Caco-2 (cell line): ENCODE measurements at regions not wholly inside any gene's neighbourhood (a gene's known extent, or its start where the extent isn't known, plus 50 kb on each side); places are given as distances from the start of the nearest gene placed in this dataset.

Source experiments
- BruUV-seq: library from RNA; stranded (reverse); fragments of 400-500 nt; replicated peaks from 2 replicates; lab custom pipeline; 2021; lab: Mats Ljungman, UMichigan
- CTCF ChIA-PET: fragments of 300-600 bp; sonication (Branson Sonifier 250); formaldehyde crosslinking; loops from one replicate; lab custom pipeline; 2022; ENCODE audit warnings: antibody characterized with exemption; lab: Charles Lee
- POLR2A ChIA-PET: fragments of 300-600 bp; sonication (Branson Sonifier 250); formaldehyde crosslinking; loops from one replicate; lab custom pipeline; 2022; ENCODE audit warnings: antibody characterized with exemption; lab: Charles Lee
- DNase-seq, 2 experiments: peaks; one replicate each; pipeline versions ENCODE4 v3.0.0 to v3.0.0-alpha.2; 2020 to 2022
- H3K27me3 ChIP-seq: replicated peaks from 2 replicates; pipeline ENCODE4 v1.6.0; 2011; ENCODE audit warnings: low read length; ENCODE audit not compliant: control insufficient read depth, insufficient read depth
- H3K36me3 ChIP-seq: 2 replicates; pipeline ENCODE4 v1.5.1; 2011; ENCODE audit warnings: low read length; ENCODE audit not compliant: control insufficient read depth, insufficient read depth
- H3K4me1 ChIP-seq: fragments of 250-450 bp; sonication (Bioruptor Pico); 2 replicates; pipeline ENCODE4 v1.5.1; 2020; ENCODE audit warnings: mild to moderate bottlenecking
- H3K4me3 ChIP-seq: 2 replicates; pipeline ENCODE4 v1.5.1; 2011; ENCODE audit warnings: low read depth, mild to moderate bottlenecking, control low read depth, low read length
- H3K9me3 ChIP-seq: fragments of 250-450 bp; sonication (Bioruptor Pico); 2 replicates; pipeline ENCODE4 v1.5.1; 2020; ENCODE audit warnings: mild to moderate bottlenecking, moderate library complexity
- H3K27ac Mint-ChIP-seq: one replicate; pipeline ENCODE4 v1.8.0; 2022; ENCODE audit warnings: mixed read lengths; ENCODE audit not compliant: unreplicated experiment
- H3K27me3 Mint-ChIP-seq: one replicate; pipeline ENCODE4 v1.8.0; 2022; ENCODE audit warnings: mixed read lengths; ENCODE audit not compliant: insufficient read depth, unreplicated experiment
- H3K36me3 Mint-ChIP-seq: one replicate; pipeline ENCODE4 v1.8.0; 2022; ENCODE audit warnings: mild to moderate bottlenecking, mixed read lengths; ENCODE audit not compliant: insufficient read depth, unreplicated experiment
- H3K4me1 Mint-ChIP-seq: one replicate; pipeline ENCODE4 v1.8.0; 2022; ENCODE audit warnings: low read depth, mixed read lengths; ENCODE audit not compliant: unreplicated experiment
- H3K4me3 Mint-ChIP-seq: one replicate; pipeline ENCODE4 v1.8.0; 2022; ENCODE audit warnings: mild to moderate bottlenecking, moderate library complexity, mixed read lengths; ENCODE audit not compliant: unreplicated experiment
- H3K9me3 Mint-ChIP-seq: one replicate; pipeline ENCODE4 v1.8.0; 2022; ENCODE audit warnings: mixed read lengths; ENCODE audit not compliant: unreplicated experiment
- intact Hi-C: fragments of 100-400 bp; cut with micrococcal nuclease; formaldehyde crosslinking; loops from one replicate; pipeline ENCODE4 v1.10.0; 2022; ENCODE audit not compliant: unreplicated experiment
- TF ChIP-seq, protein P1 (sequence below), 2 experiments: fragments of 200-600 bp in 1 of 2; IDR thresholded peaks; 1 replicate in 1 of 2; 2 replicates in 1 of 2; pipeline versions ENCODE4 v1.5.1 to v1.8.0; 2011 to 2022; ENCODE audit warnings: antibody characterized with exemption in 1 of 2, control low read depth in 1 of 2, inconsistent platforms in 1 of 2, low read depth in 1 of 2, low read length in 1 of 2, mild to moderate bottlenecking in 1 of 2, moderate library complexity in 1 of 2; ENCODE audit not compliant: insufficient read depth in 1 of 2, severe bottlenecking in 1 of 2, unreplicated experiment in 1 of 2

DNA sequence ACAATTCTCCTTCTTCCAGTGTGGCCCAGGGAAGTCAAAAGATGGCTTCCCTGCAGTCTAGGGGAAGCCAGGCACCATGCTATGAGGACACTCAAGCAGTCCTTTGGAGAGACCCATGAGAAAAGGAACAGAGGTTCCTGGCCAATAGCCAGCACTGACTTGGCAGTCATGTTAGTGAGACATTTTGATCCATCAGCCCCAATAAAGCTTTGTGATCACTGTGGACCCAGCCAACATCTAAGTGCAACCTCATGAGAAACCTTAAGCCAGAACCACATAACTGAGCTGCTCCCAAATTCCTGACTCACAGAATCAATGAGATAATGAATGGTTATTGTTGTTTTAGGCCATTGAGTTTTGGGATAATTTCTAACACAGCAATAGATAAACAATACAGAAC lies 51.0 kb upstream of the NAP1L1 start:
- Histone ChIP-seq H3K36me3 (no peaks in the 10 kb centered on the region), H3K9me3 (peaks cover 4% of the 10 kb centered on the region; the same call in 1 of the 2 replicates), H3K27me3 (no peaks in the 10 kb centered on the region), H3K4me3 (no peak overlapping the region), H3K4me1 (no peaks in the 10 kb centered on the region)
- no peak overlapping the region for H3K4me3 Mint-ChIP-seq
- H3K27ac Mint-ChIP-seq = no peak overlapping the region
- CTCF ChIA-PET = no interaction called here
- intact Hi-C loops = no loop called here
- DNase-seq = no peak
- BruUV-seq = no TSS peak
- H3K9me3 Mint-ChIP-seq = peaks cover 10% of the 10 kb centered on the region
- no peaks in the 10 kb centered on the region for H3K4me1 Mint-ChIP-seq
- no peaks in the 10 kb centered on the region for H3K36me3 Mint-ChIP-seq
- POLR2A ChIA-PET = interaction anchor here (0.6 kb wide), 1 partner anchor 60 kb away, joined by 6 read pairs; no protein-coding TSS in a partner anchor
- no peaks in the 10 kb centered on the region for H3K27me3 Mint-ChIP-seq
- TF ChIP-seq, protein P1, sequence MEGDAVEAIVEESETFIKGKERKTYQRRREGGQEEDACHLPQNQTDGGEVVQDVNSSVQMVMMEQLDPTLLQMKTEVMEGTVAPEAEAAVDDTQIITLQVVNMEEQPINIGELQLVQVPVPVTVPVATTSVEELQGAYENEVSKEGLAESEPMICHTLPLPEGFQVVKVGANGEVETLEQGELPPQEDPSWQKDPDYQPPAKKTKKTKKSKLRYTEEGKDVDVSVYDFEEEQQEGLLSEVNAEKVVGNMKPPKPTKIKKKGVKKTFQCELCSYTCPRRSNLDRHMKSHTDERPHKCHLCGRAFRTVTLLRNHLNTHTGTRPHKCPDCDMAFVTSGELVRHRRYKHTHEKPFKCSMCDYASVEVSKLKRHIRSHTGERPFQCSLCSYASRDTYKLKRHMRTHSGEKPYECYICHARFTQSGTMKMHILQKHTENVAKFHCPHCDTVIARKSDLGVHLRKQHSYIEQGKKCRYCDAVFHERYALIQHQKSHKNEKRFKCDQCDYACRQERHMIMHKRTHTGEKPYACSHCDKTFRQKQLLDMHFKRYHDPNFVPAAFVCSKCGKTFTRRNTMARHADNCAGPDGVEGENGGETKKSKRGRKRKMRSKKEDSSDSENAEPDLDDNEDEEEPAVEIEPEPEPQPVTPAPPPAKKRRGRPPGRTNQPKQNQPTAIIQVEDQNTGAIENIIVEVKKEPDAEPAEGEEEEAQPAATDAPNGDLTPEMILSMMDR (IDR thresholded peaks at IDR 0.05; ENCODE audit: insufficient read depth in 1 of 2, low read depth in 1 of 2, low read length in 1 of 2, severe bottlenecking in 1 of 2, unreplicated experiment in 1 of 2) = no peak
